ENCODE measurements at regions not wholly inside any gene's neighbourhood (a gene's known extent, or its start where the extent isn't known, plus 50 kb on each side); places are given as distances from the start of the nearest gene placed in this dataset.

- TF ChIP-seq CTCF (conservative IDR thresholded peaks at IDR 0.05 in 1 of 2, IDR thresholded peaks at IDR 0.05 in 1 of 2; ENCODE audit: low read depth in 1 of 2, low read length in 2 of 2), result no peak
- no peak for TF ChIP-seq EZH2 (IDR thresholded peaks at IDR 0.05; ENCODE audit: low read length, missing control alignments)
Observed at GRCh38 chr6:91476000-91476399, 889.1 kb upstream of the MAP3K7 start.

Measured in fibroblast of lung (primary cell).